Adrenal gland (tissue), 5 donors: ENCODE measurements at regions not wholly inside any gene's neighbourhood (a gene's known extent, or its start where the extent isn't known, plus 50 kb on each side); places are given as distances from the start of the nearest gene placed in this dataset.

Source experiments
- CTCF ChIP-seq, 6 experiments: fragments of 450-650 bp in 4 of 6; fragments of 200-600 bp in 2 of 6; sonication (generic) in 1 of 6; IDR thresholded peaks; 1 replicate in 5 of 6; 2 replicates in 1 of 6; pipeline versions ENCODE4 v1.5.1 to v1.8.0; 2016 to 2021; ENCODE audit warnings: antibody characterized with exemption in 6 of 6, mild to moderate bottlenecking in 2 of 6, moderate library complexity in 1 of 6
- POLR2A ChIP-seq, 2 donors: fragments of 450-650 bp; IDR thresholded peaks; one replicate each; pipeline ENCODE4 v1.6.1; 2017; ENCODE audit warnings: antibody characterized with exemption in 2 of 2, mild to moderate bottlenecking in 2 of 2, moderate library complexity in 1 of 2
- donor health status: DM: no; HTN: no; CAD: no.

GRCh38 chr2:221807706-221808105 lies 235.6 kb upstream of the EPHA4 start:
- TF ChIP-seq POLR2A (IDR thresholded peaks at IDR 0.05) (no peak), CTCF (IDR thresholded peaks at IDR 0.05) (no peak)
